Amniotic stem cell (primary cell): ENCODE measurements at regions not wholly inside any gene's neighbourhood (a gene's known extent, or its start where the extent isn't known, plus 50 kb on each side); places are given as distances from the start of the nearest gene placed in this dataset.
"Not testable (repeated sequence)": the region's sequence is repeated elsewhere in the genome, so short reads cannot be mapped to it uniquely, and the experiment has no call there.

Source experiments
- DNase-seq: peaks from one replicate; lab custom pipeline; 2025; lab: John Stamatoyannopoulos, UW

GRCh38 chr3:40949347-40949746, 250.0 kb upstream of the CTNNB1 start:
- not testable (repeated sequence) for DNase-seq

GRCh38 chr3:40951636-40952035, 247.7 kb upstream of the CTNNB1 start:
- DNase-seq = no peak

GRCh38 chr3:40961104-40961857, 238.0 kb upstream of the CTNNB1 start:
- no peak for DNase-seq

- DNase-seq = no peak
Measured at GRCh38 chr3:40962721-40963120, 236.6 kb upstream of the CTNNB1 start.

- DNase-seq = no peak
Measured at GRCh38 chr3:40968666-40969065, 230.6 kb upstream of the CTNNB1 start.

GRCh38 chr3:40969341-40969740, 230.0 kb upstream of the CTNNB1 start:
- DNase-seq = no peak

GRCh38 chr3:40969756-40970466, 229.4 kb upstream of the CTNNB1 start:
- no peak for DNase-seq

- peak; percentile 13 for DNase-seq
Measured at GRCh38 chr3:40971191-40972168, 227.8 kb upstream of the CTNNB1 start.

- DNase-seq = no peak
Measured at GRCh38 chr3:40972350-40972749, 227.0 kb upstream of the CTNNB1 start.

- DNase-seq = no peak
Measured at GRCh38 chr3:40973141-40973540, 226.2 kb upstream of the CTNNB1 start.

- DNase-seq = no peak
Measured at GRCh38 chr3:40975711-40976121, 223.6 kb upstream of the CTNNB1 start.

GRCh38 chr3:40976241-40976640, 223.1 kb upstream of the CTNNB1 start:
- DNase-seq = no peak

- no peak for DNase-seq
Measured at GRCh38 chr3:40978442-40978841, 220.9 kb upstream of the CTNNB1 start.

- no peak for DNase-seq
Measured at GRCh38 chr3:40979962-40980361, 219.3 kb upstream of the CTNNB1 start.

GRCh38 chr3:40980467-40980866, 218.8 kb upstream of the CTNNB1 start:
- DNase-seq = no peak

- DNase-seq = no peak
Measured at GRCh38 chr3:40985195-40985594, 214.1 kb upstream of the CTNNB1 start.

- DNase-seq = no peak
Measured at GRCh38 chr3:40988468-40988867, 210.8 kb upstream of the CTNNB1 start.

- DNase-seq = no peak
Measured at GRCh38 chr3:40989141-40990061, 209.9 kb upstream of the CTNNB1 start.

GRCh38 chr3:40990062-40990456, 209.2 kb upstream of the CTNNB1 start:
- DNase-seq = no peak

GRCh38 chr3:40992023-40992422, 207.3 kb upstream of the CTNNB1 start:
- DNase-seq = no peak

GRCh38 chr3:40994611-40995010, 204.7 kb upstream of the CTNNB1 start:
- DNase-seq = no peak
